Uterus (tissue), 2 donors: ENCODE measurements at regions not wholly inside any gene's neighbourhood (a gene's known extent, or its start where the extent isn't known, plus 50 kb on each side); places are given as distances from the start of the nearest gene placed in this dataset.

Experiments
- POLR2A ChIP-seq, 2 donors: fragments of 450-650 bp; IDR thresholded peaks; one replicate each; pipeline ENCODE4 v1.6.1; 2016; ENCODE audit warnings: antibody characterized with exemption in 2 of 2, mild to moderate bottlenecking in 1 of 2, moderate library complexity in 1 of 2
- TF ChIP-seq, protein P1 (sequence below), 4 experiments: fragments of 200-600 bp in 2 of 4; fragments of 450-650 bp in 2 of 4; sonication (generic) in 2 of 4; IDR thresholded peaks; one replicate each; pipeline ENCODE4 v1.5.1; 2016 to 2019; ENCODE audit warnings: antibody characterized with exemption in 4 of 4, mild to moderate bottlenecking in 2 of 4, moderate library complexity in 1 of 4

DNA sequence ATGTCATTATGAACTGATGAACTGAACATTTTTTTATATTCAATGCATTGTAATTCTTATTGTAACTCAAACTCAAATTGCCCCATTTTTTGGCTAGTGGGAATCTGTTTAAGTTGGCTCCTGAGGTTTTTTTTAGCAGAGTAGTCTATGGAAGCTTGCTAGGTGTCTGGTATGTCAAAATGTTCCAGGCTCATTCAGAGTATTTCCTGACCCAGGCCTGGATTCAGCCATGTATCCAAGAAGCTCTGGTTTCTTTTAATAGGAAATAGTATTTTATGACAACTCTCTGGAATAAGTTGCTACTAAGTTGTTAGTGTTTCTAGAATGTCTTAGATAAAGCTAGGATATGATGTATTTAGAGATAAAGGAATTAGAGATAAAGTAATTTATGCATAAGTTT, 288.0 kb downstream of the ARL4A start:
- TF ChIP-seq, protein P1, sequence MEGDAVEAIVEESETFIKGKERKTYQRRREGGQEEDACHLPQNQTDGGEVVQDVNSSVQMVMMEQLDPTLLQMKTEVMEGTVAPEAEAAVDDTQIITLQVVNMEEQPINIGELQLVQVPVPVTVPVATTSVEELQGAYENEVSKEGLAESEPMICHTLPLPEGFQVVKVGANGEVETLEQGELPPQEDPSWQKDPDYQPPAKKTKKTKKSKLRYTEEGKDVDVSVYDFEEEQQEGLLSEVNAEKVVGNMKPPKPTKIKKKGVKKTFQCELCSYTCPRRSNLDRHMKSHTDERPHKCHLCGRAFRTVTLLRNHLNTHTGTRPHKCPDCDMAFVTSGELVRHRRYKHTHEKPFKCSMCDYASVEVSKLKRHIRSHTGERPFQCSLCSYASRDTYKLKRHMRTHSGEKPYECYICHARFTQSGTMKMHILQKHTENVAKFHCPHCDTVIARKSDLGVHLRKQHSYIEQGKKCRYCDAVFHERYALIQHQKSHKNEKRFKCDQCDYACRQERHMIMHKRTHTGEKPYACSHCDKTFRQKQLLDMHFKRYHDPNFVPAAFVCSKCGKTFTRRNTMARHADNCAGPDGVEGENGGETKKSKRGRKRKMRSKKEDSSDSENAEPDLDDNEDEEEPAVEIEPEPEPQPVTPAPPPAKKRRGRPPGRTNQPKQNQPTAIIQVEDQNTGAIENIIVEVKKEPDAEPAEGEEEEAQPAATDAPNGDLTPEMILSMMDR (IDR thresholded peaks at IDR 0.05), result no peak
- no peak for TF ChIP-seq POLR2A (IDR thresholded peaks at IDR 0.05)
